ENCODE measurements at regions not wholly inside any gene's neighbourhood (a gene's known extent, or its start where the extent isn't known, plus 50 kb on each side); places are given as distances from the start of the nearest gene placed in this dataset.

DNA sequence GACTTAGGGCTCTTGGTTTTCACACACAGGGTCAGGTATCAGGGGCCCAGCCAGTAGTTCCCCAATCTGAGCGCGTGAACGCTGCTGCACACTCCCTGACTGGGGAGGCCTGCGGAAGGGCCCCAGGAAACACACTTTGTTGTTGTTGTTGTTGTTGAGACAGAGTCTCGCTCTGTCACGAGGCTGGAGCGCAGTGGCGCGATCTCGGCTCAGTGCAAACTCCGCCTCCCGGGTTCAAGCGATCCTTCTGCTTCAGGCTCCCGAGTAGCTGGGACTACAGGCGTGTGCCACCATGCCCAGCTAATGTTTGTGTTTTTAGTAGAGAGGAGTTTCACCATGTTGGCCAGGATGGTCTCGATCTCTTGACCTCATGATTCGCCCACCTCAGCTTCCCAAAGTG is 190.4 kb upstream of the GPR12 start (continued):
- TF ChIP-seq CTCF (IDR thresholded peaks at IDR 0.05 in 2 of 3, conservative IDR thresholded peaks at IDR 0.05 in 1 of 3; ENCODE audit: borderline replicate concordance in 1 of 3, insufficient read depth in 1 of 3, low read depth in 2 of 3, low read length in 2 of 3) (no peak), ZBTB33 (IDR thresholded peaks at IDR 0.05; ENCODE audit: extremely low read depth, insufficient replicate concordance, low read length) (no peak), RAD21 (IDR thresholded peaks at IDR 0.05; ENCODE audit: low read depth) (no peak), TCF7L2 (IDR thresholded peaks at IDR 0.05; ENCODE audit: borderline replicate concordance, extremely low read depth, insufficient read depth, insufficient read length) (no peak)

GRCh38 chr13:26950546-26950945 is 190.0 kb upstream of the GPR12 start:
- H3K36me3 ChIP-seq (ENCODE audit: control insufficient read depth in 1 of 2, insufficient read depth in 2 of 2, low read length in 2 of 2), result no peaks in the 10 kb centered on the region
- intact Hi-C loops (cut with micrococcal nuclease), result no loop called here
- no peaks in the 10 kb centered on the region; the same call in 1 of the 2 replicates for H3K27me3 ChIP-seq (ENCODE audit: insufficient read depth, low read length)
- H3K4me1 ChIP-seq (ENCODE audit: control insufficient read depth in 1 of 2, insufficient read depth in 2 of 2, low read length in 2 of 2), result no peaks in the 10 kb centered on the region
- DNase-seq (ENCODE audit: low read depth, low spot score) (no peak), ATAC-seq (no peak)
- CTCF ChIA-PET, result interaction anchor here (1.0 kb wide), 1 partner anchor 408 kb away, joined by 3 read pairs; no protein-coding TSS in a partner anchor
- no peak overlapping the region for H3K4me2 ChIP-seq (ENCODE audit: low read length)
- no peak overlapping the region for H3K9ac ChIP-seq (ENCODE audit: low read length)
- no peak overlapping the region for H3K4me3 ChIP-seq (replicated peaks in 1 of 2; ENCODE audit: low read depth in 1 of 2, low read length in 2 of 2)
- RAD21 ChIA-PET (ENCODE audit: low non-redundant PET in 1 of 2, low total read pairs in 2 of 2, uncharacterized antibody in 2 of 2, unreplicated experiment in 2 of 2), result no interaction called here
- H3K9me2 ChIP-seq (ENCODE audit: insufficient read depth), result no peaks in the 10 kb centered on the region
- no peak overlapping the region for H3K27ac ChIP-seq (ENCODE audit: low read depth, low read length)
- H3K9me3 ChIP-seq (ENCODE audit: control insufficient read depth in 1 of 2, insufficient read depth in 1 of 2, low read depth in 1 of 2, low read length in 2 of 2), result no peaks in the 10 kb centered on the region
- no peaks in the 10 kb centered on the region for H3K79me2 ChIP-seq (ENCODE audit: insufficient read depth, low read length)
- TF ChIP-seq SP1 (IDR thresholded peaks at IDR 0.05; ENCODE audit: low read depth) (no peak), SIN3A (IDR thresholded peaks at IDR 0.05; ENCODE audit: low read depth) (no peak), EZH2 (IDR thresholded peaks at IDR 0.05) (no peak), ELF1 (IDR thresholded peaks at IDR 0.05; ENCODE audit: borderline replicate concordance, low read depth) (no peak), ZBTB33 (IDR thresholded peaks at IDR 0.05; ENCODE audit: extremely low read depth, insufficient replicate concordance, low read length) (no peak), ATF3 (IDR thresholded peaks at IDR 0.05) (no peak), CTCF (IDR thresholded peaks at IDR 0.05 in 2 of 3, conservative IDR thresholded peaks at IDR 0.05 in 1 of 3; ENCODE audit: borderline replicate concordance in 1 of 3, insufficient read depth in 1 of 3, low read depth in 2 of 3, low read length in 2 of 3) (no peak), POLR2AphosphoS5 (IDR thresholded peaks at IDR 0.05; ENCODE audit: low read depth, low read length) (no peak), MAX (IDR thresholded peaks at IDR 0.05) (no peak), YY1 (IDR thresholded peaks at IDR 0.05; ENCODE audit: extremely low read depth, insufficient replicate concordance, low read depth, low read length) (no peak), POLR2A (IDR thresholded peaks at IDR 0.05; ENCODE audit: borderline replicate concordance, extremely low read depth, insufficient read depth, insufficient read length) (no peak), ZNF274 (IDR thresholded peaks at IDR 0.05; ENCODE audit: low read depth, low read length) (no peak), FOSL1 (IDR thresholded peaks at IDR 0.05; ENCODE audit: low read depth) (no peak)
- H2AFZ ChIP-seq (ENCODE audit: low read depth, low read length, poor library complexity, severe bottlenecking), result no peak overlapping the region
- no TSS peak for BruUV-seq (replicated peaks)
- H4K20me1 ChIP-seq (ENCODE audit: insufficient read depth), result no peaks in the 10 kb centered on the region
- POLR2A ChIA-PET, result no interaction called here
